OCI-LY1 (cell line): ENCODE measurements at regions not wholly inside any gene's neighbourhood (a gene's known extent, or its start where the extent isn't known, plus 50 kb on each side); places are given as distances from the start of the nearest gene placed in this dataset.

Experiments
- EZH2 ChIP-seq: fragments of 200-600 bp; sonication (generic), shearing (Covaris generic); IDR thresholded peaks from 2 replicates; pipeline ENCODE4 v1.8.0; 2017; ENCODE audit warnings: borderline replicate concordance, mixed run types, mild to moderate bottlenecking, antibody characterized with exemption, low read length, moderate library complexity, mixed read lengths
- TF ChIP-seq, protein P1 (sequence below): fragments of 200-600 bp; sonication (generic), shearing (Covaris generic); IDR thresholded peaks from 2 replicates; pipeline ENCODE4 v1.5.1; 2017; ENCODE audit warnings: mild to moderate bottlenecking, antibody characterized with exemption, low read length, moderate library complexity, mixed read lengths

DNA sequence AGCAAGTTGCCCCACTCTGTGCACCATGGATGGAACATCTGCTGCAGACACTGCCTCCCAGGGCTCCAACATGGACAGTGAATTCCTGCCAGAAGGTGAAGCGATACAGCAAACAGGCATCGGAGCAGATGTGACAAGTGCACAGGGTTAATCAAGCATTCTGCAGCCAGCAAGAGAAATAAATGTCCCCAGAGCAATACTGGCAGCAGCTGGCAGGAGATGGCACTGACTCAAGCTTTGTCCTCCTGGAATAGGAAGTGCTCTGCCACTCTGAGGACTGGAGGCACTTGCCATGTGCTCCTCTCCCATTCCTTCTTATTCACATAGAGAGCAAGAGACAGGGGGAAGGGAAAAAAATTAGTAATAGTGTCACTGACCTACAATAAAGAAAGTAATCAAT, 402.7 kb upstream of the DAB1 start:
- TF ChIP-seq, protein P1, sequence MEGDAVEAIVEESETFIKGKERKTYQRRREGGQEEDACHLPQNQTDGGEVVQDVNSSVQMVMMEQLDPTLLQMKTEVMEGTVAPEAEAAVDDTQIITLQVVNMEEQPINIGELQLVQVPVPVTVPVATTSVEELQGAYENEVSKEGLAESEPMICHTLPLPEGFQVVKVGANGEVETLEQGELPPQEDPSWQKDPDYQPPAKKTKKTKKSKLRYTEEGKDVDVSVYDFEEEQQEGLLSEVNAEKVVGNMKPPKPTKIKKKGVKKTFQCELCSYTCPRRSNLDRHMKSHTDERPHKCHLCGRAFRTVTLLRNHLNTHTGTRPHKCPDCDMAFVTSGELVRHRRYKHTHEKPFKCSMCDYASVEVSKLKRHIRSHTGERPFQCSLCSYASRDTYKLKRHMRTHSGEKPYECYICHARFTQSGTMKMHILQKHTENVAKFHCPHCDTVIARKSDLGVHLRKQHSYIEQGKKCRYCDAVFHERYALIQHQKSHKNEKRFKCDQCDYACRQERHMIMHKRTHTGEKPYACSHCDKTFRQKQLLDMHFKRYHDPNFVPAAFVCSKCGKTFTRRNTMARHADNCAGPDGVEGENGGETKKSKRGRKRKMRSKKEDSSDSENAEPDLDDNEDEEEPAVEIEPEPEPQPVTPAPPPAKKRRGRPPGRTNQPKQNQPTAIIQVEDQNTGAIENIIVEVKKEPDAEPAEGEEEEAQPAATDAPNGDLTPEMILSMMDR, result no peak
- TF ChIP-seq EZH2, result no peak
